ENCODE measurements at regions not wholly inside any gene's neighbourhood (a gene's known extent, or its start where the extent isn't known, plus 50 kb on each side); places are given as distances from the start of the nearest gene placed in this dataset.

- no peak for DNase-seq
Observed at GRCh38 chr13:50071379-50071778, 56.1 kb downstream of the KCNRG start.

GRCh38 chr13:50072676-50073075, 57.4 kb downstream of the KCNRG start:
- DNase-seq: no peak

- DNase-seq: no peak
Observed at GRCh38 chr13:50073340-50073739, 58.1 kb downstream of the KCNRG start.

- DNase-seq: peak; percentile 55
Observed at GRCh38 chr13:50074843-50075242, 59.6 kb downstream of the KCNRG start.

GRCh38 chr13:50075619-50076097, 60.4 kb downstream of the KCNRG start:
- DNase-seq: no peak

DNA sequence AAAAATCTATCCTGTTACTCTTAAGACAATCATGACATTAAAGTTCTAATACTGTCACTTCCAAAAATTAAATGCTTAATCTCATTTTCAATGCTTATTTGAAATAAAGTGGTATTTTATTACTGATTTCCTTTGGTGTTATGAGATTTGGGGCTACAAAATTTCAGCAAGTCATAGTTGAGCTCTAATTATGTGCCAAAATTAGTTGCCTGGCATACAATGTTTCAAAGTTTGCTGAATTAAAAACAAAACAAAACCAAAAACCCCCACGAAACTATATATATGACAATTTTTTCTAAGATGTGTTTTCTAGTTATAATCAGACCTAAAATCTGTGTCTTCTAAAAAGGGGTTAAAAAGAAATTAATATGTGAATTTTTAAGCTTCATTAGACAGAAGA, 62.2 kb downstream of the KCNRG start:
- DNase-seq: no peak

DNA sequence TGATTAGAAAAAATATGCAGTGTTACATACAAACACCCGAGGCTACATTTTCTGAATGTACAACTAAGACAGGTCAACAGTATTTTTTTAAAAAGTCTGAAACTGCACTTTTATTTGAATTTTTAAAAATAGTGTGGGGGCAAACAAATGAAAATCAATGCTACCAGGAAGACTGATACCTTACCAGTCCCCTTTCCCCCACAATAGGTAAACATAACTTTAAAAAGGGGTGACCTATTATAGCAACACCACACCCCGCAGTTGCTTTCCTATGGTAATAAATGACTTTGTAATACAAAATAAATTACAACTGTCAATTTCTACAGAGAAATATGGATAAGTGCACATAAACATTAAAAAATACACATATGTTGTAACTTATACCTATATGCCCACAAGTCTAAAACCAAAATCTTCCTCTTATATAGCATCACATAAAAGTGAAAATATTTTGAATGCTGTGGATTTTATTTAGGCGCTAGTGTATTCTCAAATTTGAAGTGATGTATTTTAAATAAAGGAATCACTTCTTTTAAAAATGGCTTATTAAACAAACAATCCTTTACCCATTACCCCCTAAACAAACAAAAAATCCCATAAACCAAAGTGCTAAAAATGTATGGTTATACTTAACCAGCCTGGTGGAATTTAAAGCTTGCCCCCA, 63.1 kb downstream of the KCNRG start:
- no peak for DNase-seq

GRCh38 chr13:50078895-50079654, 63.8 kb downstream of the KCNRG start:
- no peak for DNase-seq

GRCh38 chr13:50079655-50080202, 64.5 kb downstream of the KCNRG start:
- DNase-seq: no peak

DNA sequence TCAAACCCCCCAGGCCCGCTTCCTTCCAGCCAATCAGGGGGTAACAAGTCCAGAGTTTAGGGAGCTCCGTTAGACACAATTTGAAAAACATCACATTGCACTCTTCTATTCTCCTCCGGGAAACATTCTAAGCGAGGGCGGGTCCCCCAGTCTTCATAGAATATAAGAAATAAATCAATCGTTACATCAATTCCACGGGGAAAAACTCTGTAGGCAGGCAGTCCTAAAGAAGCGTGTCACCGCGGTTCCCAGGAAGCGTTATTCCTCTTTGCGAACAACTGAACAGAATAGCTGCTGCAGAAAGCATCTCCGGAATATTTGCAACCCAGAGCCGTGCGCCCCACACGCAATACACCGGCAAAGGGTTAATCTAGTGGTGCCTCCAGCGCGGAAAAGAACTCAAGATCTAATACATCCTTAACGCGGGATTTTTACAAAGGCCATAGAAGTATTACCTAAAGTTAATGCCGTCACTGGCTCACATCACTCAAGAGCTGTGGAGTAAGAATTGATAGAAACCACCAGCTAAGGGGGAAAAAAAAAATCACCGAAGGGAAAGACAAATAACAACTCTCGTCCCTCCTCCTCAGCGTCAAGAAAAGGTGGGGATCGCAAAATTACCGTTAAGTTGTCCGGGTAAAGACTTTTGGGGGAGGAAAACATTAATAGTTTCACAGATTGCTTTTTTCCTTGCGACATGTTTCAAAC, 65.1 kb downstream of the KCNRG start:
- DNase-seq: peak; percentile 46

DNA sequence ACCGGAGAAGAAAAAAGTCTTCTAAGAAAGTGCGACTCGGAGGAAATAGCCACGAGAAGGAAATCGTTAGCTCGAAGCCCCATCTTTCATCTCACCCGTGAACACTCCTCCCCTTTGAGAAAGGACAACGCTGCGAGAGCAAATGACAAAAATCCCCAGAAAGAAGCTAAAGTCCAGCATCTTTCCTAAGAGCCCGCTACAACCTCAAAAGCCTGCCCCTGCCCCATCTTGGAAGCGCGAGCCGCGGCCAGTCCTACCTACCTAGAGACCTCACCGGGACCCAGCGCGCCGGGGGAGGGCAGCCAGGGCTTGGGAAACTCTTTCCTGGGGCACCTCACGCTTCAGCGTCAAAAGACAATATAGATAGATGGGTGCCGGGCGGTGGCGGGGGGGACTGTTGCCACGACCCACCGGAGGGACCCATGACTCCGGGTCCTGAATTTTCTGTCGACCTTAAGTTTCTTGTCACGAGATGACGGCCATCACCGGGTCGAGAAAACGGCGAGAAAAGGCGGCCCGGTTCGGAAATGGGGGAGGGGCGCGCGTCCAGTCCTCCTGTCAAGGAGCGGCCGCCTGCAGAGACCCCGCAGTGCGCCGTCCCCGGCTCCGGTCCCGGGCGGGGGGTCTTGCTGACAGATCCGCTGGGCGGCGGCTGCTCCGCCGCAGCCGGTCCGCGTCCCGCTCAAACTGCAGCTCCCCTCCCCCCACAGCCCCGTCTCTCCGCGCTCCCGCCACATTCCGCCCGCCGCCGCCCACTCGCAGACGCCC, 65.9 kb downstream of the KCNRG start:
- DNase-seq: peak; percentile 58

GRCh38 chr13:50081679-50082425, 66.6 kb downstream of the KCNRG start:
- peak; percentile 99 for DNase-seq

GRCh38 chr13:50082426-50083281, 67.4 kb downstream of the KCNRG start:
- DNase-seq: peak; percentile 86

- DNase-seq: peak; percentile 22
Observed at GRCh38 chr13:50085063-50085462, 69.8 kb downstream of the KCNRG start.

GRCh38 chr13:50089633-50090032, 74.4 kb downstream of the KCNRG start:
- DNase-seq: no peak

- no peak for DNase-seq
Observed at GRCh38 chr13:50090211-50090610, 75.0 kb downstream of the KCNRG start.

GRCh38 chr13:50094615-50095293, 79.5 kb downstream of the KCNRG start:
- no peak for DNase-seq

DNA sequence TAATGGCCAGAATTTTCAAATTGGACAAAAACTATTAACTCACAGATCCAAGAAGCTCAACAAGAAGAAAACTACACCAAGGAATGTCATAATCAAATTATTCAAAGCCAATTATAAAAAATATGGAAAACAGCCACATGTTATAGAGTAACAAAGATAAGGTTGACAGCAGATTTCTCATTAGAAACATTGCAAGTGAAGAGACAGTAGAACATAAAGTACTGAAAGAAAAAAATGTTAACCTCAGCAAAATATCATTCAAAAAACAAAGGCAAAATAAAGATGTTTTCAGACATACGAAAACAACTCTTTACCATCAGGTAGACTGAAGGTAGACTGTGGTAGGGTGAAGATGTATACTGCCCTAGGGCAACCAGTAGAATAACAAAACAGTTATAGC, 83.4 kb downstream of the KCNRG start:
- DNase-seq: no peak

- no peak for DNase-seq
Observed at GRCh38 chr13:50099473-50099872, 84.2 kb downstream of the KCNRG start.

- DNase-seq: no peak
Observed at GRCh38 chr13:50101590-50101989, 86.3 kb downstream of the KCNRG start.
